ENCODE measurements at regions not wholly inside any gene's neighbourhood (a gene's known extent, or its start where the extent isn't known, plus 50 kb on each side); places are given as distances from the start of the nearest gene placed in this dataset.

- no peak overlapping the region for H3K4me2 ChIP-seq (replicated peaks; ENCODE audit: extremely low read depth, low read length, poor library complexity, severe bottlenecking)
- no peak for TF ChIP-seq CTCF (IDR thresholded peaks at IDR 0.05)
- H3K36me3 Mint-ChIP-seq: no peaks in the 10 kb centered on the region
- peaks cover 7 to 22% (median 15%) of the 10 kb centered on the region in 3 donors for H3K27me3 Mint-ChIP-seq (ENCODE audit: low read depth in 3 of 3)
- no peak overlapping the region for H2AFZ ChIP-seq (ENCODE audit: insufficient read depth, low read depth, low read length, poor library complexity, severe bottlenecking)
- H3K4me1 Mint-ChIP-seq: no peaks in the 10 kb centered on the region
- H3K4me3 ChIP-seq (replicated peaks in 1 of 3; ENCODE audit: low read depth in 2 of 3, low read length in 3 of 3): no peak overlapping the region
- no peak overlapping the region for H3K4me3 Mint-ChIP-seq
- H4K20me1 ChIP-seq (ENCODE audit: insufficient read depth, low read length): no peaks in the 10 kb centered on the region
- peaks cover 2 to 10% of the 10 kb centered on the region in 2 donors for H3K27me3 ChIP-seq (ENCODE audit: control insufficient read depth in 2 of 2, insufficient read depth in 2 of 2, low read length in 2 of 2)
- DNase-seq: no peak
- no peak overlapping the region for H3K27ac Mint-ChIP-seq
- intact Hi-C loops (cut with micrococcal nuclease): no loop called here
- no peaks in the 10 kb centered on the region for H3K4me1 ChIP-seq (ENCODE audit: control insufficient read depth in 1 of 2, insufficient read depth in 2 of 2, low read length in 2 of 2)
- 100% methylated on average over 1 of the region's 1 CpG for WGBS (ENCODE audit: insufficient coverage)
- H3K9me3 Mint-ChIP-seq: peaks cover 3 to 14% (median 6%) of the 10 kb centered on the region in 7 donors
- no peak overlapping the region for H3K27ac ChIP-seq (ENCODE audit: low read depth in 1 of 2, low read length in 2 of 2)
- H3K79me2 ChIP-seq (ENCODE audit: insufficient read depth, low read length): no peaks in the 10 kb centered on the region
- no peak overlapping the region for H3K9ac ChIP-seq (ENCODE audit: insufficient read depth, low read length, poor library complexity, severe bottlenecking)
- no peaks in the 10 kb centered on the region for H3K36me3 ChIP-seq (replicated peaks in 1 of 2; ENCODE audit: control insufficient read depth in 1 of 2, insufficient read depth in 2 of 2, low read length in 2 of 2)
- no peaks in the 10 kb centered on the region for H3K9me3 ChIP-seq (replicated peaks in 1 of 2; ENCODE audit: control insufficient read depth in 1 of 2, insufficient read depth in 1 of 2, low read length in 2 of 2)
Measured at GRCh38 chr11:69227271-69227670, 66.7 kb upstream of the MYEOV start.

GRCh38 chr11:69229511-69229910, 64.4 kb upstream of the MYEOV start:
- no peak overlapping the region for H3K4me3 Mint-ChIP-seq
- Histone ChIP-seq H3K27ac (ENCODE audit: low read depth in 1 of 2, low read length in 2 of 2) (no peak overlapping the region), H2AFZ (ENCODE audit: insufficient read depth, low read depth, low read length, poor library complexity, severe bottlenecking) (no peak overlapping the region), H3K4me2 (replicated peaks; ENCODE audit: extremely low read depth, low read length, poor library complexity, severe bottlenecking) (no peak overlapping the region), H3K4me3 (replicated peaks in 1 of 3; ENCODE audit: low read depth in 2 of 3, low read length in 3 of 3) (no peak overlapping the region), H3K27me3 (ENCODE audit: control insufficient read depth in 2 of 2, insufficient read depth in 2 of 2, low read length in 2 of 2) (peaks cover 0 to 9% of the 10 kb centered on the region in 2 donors), H3K79me2 (ENCODE audit: insufficient read depth, low read length) (no peaks in the 10 kb centered on the region), H3K9ac (ENCODE audit: insufficient read depth, low read length, poor library complexity, severe bottlenecking) (no peak overlapping the region), H3K36me3 (replicated peaks in 1 of 2; ENCODE audit: control insufficient read depth in 1 of 2, insufficient read depth in 2 of 2, low read length in 2 of 2) (no peaks in the 10 kb centered on the region), H3K9me3 (replicated peaks in 1 of 2; ENCODE audit: control insufficient read depth in 1 of 2, insufficient read depth in 1 of 2, low read length in 2 of 2) (no peaks in the 10 kb centered on the region), H3K4me1 (ENCODE audit: control insufficient read depth in 1 of 2, insufficient read depth in 2 of 2, low read length in 2 of 2) (no peaks in the 10 kb centered on the region), H4K20me1 (ENCODE audit: insufficient read depth, low read length) (no peaks in the 10 kb centered on the region)
- H3K4me1 Mint-ChIP-seq: no peaks in the 10 kb centered on the region
- DNase-seq: no peak
- TF ChIP-seq CTCF (IDR thresholded peaks at IDR 0.05): no peak
- H3K36me3 Mint-ChIP-seq: no peaks in the 10 kb centered on the region
- 95% methylated on average over 4 of the region's 4 CpGs for WGBS (ENCODE audit: insufficient coverage)
- H3K27me3 Mint-ChIP-seq (ENCODE audit: low read depth in 3 of 3): peaks cover 9 to 14% (median 13%) of the 10 kb centered on the region in 3 donors
- peaks cover 3 to 22% (median 6%) of the 10 kb centered on the region in 7 donors for H3K9me3 Mint-ChIP-seq
- peak overlapping the region in 1 of 7 donors; percentile 5 for H3K27ac Mint-ChIP-seq
- intact Hi-C loops (cut with micrococcal nuclease): no loop called here
